ENCODE measurements at regions not wholly inside any gene's neighbourhood (a gene's known extent, or its start where the extent isn't known, plus 50 kb on each side); places are given as distances from the start of the nearest gene placed in this dataset.

GRCh38 chr2:109695290-109695689, 81.1 kb downstream of the SOWAHC start:
- Mint-ChIP-seq H3K9me3 (peaks cover 5% of the 10 kb centered on the region), H3K4me3 (no peak overlapping the region), H3K27me3 (peaks cover 41% of the 10 kb centered on the region), H3K27ac (ENCODE audit: low read depth) (no peak overlapping the region), H3K4me1 (no peaks in the 10 kb centered on the region), H3K36me3 (ENCODE audit: insufficient read depth) (no peaks in the 10 kb centered on the region)
- DNase-seq (ENCODE audit: low spot score in 2 of 2) (no peak), ATAC-seq (replicated peaks; ENCODE audit: extremely low read depth, poor library complexity, severe bottlenecking) (no peak)

DNA sequence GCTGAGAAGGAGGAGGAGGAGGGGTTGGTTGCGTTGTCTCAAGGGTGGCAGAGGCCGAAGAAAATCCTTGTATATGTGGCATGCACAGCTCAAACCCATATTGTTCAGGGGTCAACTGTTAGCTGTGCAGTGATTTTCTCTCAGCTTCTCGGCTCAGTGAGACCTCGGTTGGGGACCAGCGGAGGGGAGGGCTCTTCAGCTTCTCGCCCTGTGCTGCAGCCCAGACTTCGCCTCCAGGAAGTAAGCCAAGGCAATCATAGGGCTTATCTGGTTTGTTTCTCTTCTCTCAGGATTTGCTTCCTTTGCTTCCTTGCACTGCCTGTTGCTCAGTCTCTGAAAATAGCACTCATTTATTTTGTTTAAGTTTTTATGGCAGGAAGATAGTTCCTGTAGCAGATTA, 85.5 kb downstream of the SOWAHC start:
- H3K4me3 Mint-ChIP-seq = no peak overlapping the region
- no peak overlapping the region for H3K27ac Mint-ChIP-seq (ENCODE audit: low read depth)
- H3K4me1 Mint-ChIP-seq = no peaks in the 10 kb centered on the region
- no peaks in the 10 kb centered on the region for H3K9me3 Mint-ChIP-seq
- ATAC-seq (replicated peaks; ENCODE audit: extremely low read depth, poor library complexity, severe bottlenecking) (no peak), DNase-seq (ENCODE audit: low spot score in 2 of 2) (no peak)
- H3K36me3 Mint-ChIP-seq (ENCODE audit: insufficient read depth) = no peaks in the 10 kb centered on the region
- H3K27me3 Mint-ChIP-seq = peaks cover 58% of the 10 kb centered on the region

DNA sequence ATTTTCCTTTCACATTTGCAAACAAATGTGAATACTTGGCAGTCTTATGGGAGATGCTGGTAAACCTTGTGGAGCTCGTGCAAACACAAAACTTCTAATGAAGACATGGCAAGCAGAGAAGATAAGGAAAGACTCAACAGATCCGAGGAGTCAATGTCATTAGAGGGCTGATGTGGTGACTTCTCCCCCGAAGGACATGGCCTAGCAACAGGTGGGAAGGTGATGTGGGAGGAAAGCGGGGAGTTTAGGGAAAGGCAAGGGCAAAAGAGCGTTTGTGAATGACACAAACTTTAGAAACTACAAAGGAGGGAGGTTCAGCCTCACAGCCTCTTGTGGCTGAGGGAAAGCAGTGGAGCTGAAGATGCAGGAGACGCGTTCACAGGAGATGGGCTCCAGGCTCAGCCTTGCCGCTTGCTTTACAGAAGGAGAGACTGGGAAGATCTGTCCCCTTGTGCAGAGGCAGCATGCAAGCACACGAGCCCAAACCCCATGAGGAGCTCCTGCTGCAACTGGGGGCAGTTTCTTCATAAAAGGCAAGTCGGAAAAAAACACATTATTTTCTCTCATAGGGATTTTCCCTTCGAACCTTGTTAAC, 86.6 kb downstream of the SOWAHC start:
- ATAC-seq (replicated peaks; ENCODE audit: extremely low read depth, poor library complexity, severe bottlenecking) = no peak
- H3K4me3 Mint-ChIP-seq = no peak overlapping the region
- H3K27ac Mint-ChIP-seq (ENCODE audit: low read depth) = no peak overlapping the region
- no peaks in the 10 kb centered on the region for H3K36me3 Mint-ChIP-seq (ENCODE audit: insufficient read depth)
- H3K27me3 Mint-ChIP-seq = peaks cover 51% of the 10 kb centered on the region
- H3K9me3 Mint-ChIP-seq = no peaks in the 10 kb centered on the region
- H3K4me1 Mint-ChIP-seq = no peaks in the 10 kb centered on the region
- no peak for DNase-seq (ENCODE audit: low spot score in 2 of 2)

- H3K27ac Mint-ChIP-seq (ENCODE audit: low read depth) = no peak overlapping the region
- DNase-seq (ENCODE audit: low spot score in 2 of 2) = no peak
- no peaks in the 10 kb centered on the region for H3K36me3 Mint-ChIP-seq (ENCODE audit: insufficient read depth)
- no peak overlapping the region for H3K4me3 Mint-ChIP-seq
- no peaks in the 10 kb centered on the region for H3K9me3 Mint-ChIP-seq
- H3K4me1 Mint-ChIP-seq = no peaks in the 10 kb centered on the region
- H3K27me3 Mint-ChIP-seq = peaks cover 52% of the 10 kb centered on the region
- no peak for ATAC-seq (replicated peaks; ENCODE audit: extremely low read depth, poor library complexity, severe bottlenecking)
Measured at GRCh38 chr2:109701362-109701761, 87.2 kb downstream of the SOWAHC start.

DNA sequence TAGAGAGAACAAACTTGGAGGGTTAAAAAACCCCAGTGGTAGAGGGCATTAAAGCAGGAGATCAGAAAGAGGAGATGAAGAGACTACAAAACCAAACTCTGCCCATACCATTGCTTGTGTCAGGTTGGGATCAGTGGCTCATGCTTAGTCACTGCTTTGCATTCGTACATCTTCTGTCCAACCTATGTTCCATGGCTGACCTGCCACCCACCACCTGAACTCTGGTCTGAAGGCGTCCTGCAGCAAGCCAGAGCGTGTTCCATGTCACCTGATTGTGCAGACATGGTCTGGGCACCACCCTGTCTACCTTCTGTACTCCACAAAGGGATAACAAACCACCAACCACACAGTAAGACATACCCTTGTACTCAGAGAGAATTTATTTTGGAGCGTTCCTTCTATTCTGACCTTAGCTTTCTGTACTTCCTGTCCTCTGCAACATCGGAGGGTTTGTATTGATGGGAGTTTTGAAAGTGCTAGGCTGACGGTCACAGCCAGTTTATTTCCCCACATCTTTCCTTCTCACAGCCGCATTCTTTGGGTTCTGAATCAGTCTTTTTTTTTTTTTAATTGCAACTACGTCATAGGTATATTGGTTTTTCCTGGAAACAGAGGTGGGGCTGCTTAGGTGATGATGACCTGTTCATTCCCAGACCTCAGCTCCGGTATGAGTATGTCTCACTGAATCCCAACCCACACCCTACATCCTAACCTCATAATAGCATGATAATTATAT, 88.3 kb downstream of the SOWAHC start:
- no peak overlapping the region for H3K4me3 Mint-ChIP-seq
- no peaks in the 10 kb centered on the region for H3K9me3 Mint-ChIP-seq
- no peak overlapping the region for H3K27ac Mint-ChIP-seq (ENCODE audit: low read depth)
- no peak for ATAC-seq (replicated peaks; ENCODE audit: extremely low read depth, poor library complexity, severe bottlenecking)
- no peak for DNase-seq (ENCODE audit: low spot score in 2 of 2)
- no peaks in the 10 kb centered on the region for H3K36me3 Mint-ChIP-seq (ENCODE audit: insufficient read depth)
- H3K27me3 Mint-ChIP-seq = peaks cover 60% of the 10 kb centered on the region
- no peaks in the 10 kb centered on the region for H3K4me1 Mint-ChIP-seq

DNA sequence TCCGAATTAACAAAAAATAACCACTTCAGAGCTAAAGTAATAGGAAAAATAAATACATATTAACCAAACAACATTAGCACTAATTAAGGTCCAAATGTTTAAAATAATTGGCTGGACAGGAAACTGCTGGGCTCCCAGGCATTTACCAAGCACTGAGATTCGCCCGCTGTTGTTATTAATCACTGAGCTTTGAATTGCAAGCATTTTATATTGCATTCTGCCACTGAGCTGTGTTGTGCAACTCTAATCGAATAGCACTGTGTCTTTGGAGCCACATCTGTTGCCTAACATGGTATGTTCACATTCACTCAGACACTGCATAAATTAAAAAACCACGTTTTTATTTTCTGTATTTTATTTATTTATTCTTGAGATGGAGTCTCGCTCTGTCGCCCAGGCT, 88.9 kb downstream of the SOWAHC start:
- Mint-ChIP-seq H3K27me3 (peaks cover 65% of the 10 kb centered on the region), H3K27ac (ENCODE audit: low read depth) (no peak overlapping the region), H3K4me3 (no peak overlapping the region), H3K4me1 (no peaks in the 10 kb centered on the region), H3K36me3 (ENCODE audit: insufficient read depth) (no peaks in the 10 kb centered on the region), H3K9me3 (no peaks in the 10 kb centered on the region)
- DNase-seq (ENCODE audit: low spot score in 2 of 2) (no peak), ATAC-seq (replicated peaks; ENCODE audit: extremely low read depth, poor library complexity, severe bottlenecking) (no peak)

DNA sequence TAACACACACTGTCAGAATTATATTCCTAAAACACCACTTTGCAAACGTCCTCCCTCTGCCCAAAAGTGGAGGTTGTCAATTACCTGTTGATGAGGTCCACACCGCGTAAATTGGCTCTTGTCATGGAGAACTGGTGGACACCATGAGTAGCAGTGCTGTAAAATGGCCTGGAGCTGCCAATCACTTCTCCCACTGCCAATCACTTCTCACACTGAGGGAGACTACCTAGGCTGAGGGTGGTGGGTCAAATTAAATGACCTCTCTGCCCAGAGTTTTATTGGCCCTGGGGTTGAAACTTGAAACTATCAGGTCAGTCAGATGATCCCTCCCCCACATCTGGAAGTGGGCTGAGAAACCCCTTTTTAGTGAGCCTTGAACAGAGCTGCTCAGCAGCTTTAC, 89.6 kb downstream of the SOWAHC start:
- DNase-seq (ENCODE audit: low spot score in 2 of 2) (no peak), ATAC-seq (replicated peaks; ENCODE audit: extremely low read depth, poor library complexity, severe bottlenecking) (no peak)
- no peaks in the 10 kb centered on the region for H3K36me3 Mint-ChIP-seq (ENCODE audit: insufficient read depth)
- H3K27ac Mint-ChIP-seq (ENCODE audit: low read depth) = no peak overlapping the region
- peaks cover 62% of the 10 kb centered on the region for H3K27me3 Mint-ChIP-seq
- H3K4me1 Mint-ChIP-seq = no peaks in the 10 kb centered on the region
- no peaks in the 10 kb centered on the region for H3K9me3 Mint-ChIP-seq
- no peak overlapping the region for H3K4me3 Mint-ChIP-seq

DNA sequence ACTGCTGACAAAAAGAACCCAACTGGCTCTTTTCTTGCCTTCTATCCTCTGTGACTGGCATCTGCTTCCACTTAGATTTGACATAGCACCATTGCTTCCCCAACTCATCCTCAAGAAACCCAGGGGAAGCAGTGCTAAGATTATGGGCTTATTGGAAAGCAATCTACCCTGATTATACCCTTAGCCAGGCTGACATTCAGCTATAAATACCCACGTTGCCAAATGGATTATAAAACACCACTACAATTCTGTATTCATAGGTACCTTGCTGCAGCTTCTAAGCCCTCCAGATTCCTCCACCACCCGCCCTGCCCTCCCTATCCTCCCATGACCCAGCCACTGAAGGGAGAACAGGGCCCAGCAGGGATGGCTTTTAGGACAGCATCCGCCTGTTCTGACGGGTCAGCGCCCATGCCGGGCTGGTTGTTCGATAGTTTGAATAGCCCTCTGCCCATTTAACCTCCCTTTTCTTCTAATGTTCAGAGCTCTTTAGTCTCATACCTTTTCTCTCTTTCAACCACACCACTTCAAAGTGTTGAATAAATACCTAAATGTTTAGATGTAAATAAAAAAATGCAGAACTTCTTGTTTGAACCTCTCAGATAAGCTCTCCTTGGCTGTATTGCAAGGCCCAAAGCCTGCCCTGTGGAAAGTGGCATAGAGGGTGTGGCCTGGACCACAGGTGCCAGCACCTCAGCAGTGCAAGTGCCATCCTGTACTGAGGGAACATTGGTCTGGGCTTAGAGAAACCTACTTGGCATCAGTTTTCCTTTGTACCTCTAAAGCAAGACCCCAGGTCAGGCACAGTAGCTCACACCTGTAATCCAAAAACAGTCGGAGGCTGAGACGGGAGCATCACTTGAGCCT, 86.6 kb upstream of the RGPD5 start:
- no peak for DNase-seq (ENCODE audit: low spot score in 2 of 2)
- Mint-ChIP-seq H3K9me3 (no peaks in the 10 kb centered on the region), H3K4me3 (no peak overlapping the region), H3K27ac (ENCODE audit: low read depth) (no peak overlapping the region), H3K27me3 (peaks cover 40% of the 10 kb centered on the region), H3K36me3 (ENCODE audit: insufficient read depth) (no peaks in the 10 kb centered on the region), H3K4me1 (no peaks in the 10 kb centered on the region)
- no peak for ATAC-seq (replicated peaks; ENCODE audit: extremely low read depth, poor library complexity, severe bottlenecking)

DNA sequence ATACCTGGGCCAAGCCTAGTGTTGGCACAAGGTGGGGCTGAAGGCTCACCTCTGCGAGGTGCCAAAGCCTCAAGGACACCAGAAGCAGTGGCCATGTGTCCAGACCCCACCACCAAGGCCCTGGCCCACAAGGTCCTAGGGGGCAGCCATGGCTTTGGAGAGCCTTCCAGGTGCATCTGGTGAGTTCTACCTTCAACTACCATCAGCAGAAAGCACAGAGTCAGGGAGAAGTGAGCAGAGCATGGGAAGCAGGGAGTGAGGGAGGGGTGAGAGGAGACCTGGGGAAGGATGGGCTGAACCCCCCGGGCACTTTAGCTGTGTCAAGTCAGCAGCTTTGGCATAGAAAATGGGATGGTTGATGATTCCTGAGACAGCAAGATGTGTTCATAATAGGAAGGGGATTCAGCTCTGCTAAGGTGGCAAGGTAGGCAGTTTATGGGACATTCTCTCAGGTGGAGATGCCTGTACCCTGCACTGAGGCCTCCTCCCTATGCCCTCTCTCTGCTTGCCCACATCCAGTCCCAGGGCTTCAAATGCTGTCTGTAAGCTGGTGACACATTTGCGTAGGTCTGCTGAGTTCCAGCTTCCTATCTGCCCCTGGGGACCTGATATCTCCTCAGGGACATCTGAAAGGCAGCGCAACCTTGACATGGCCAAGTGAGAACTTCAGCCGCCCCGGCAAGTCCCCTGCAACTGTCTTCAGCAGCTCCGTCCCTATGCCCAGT, 83.4 kb upstream of the RGPD5 start:
- Mint-ChIP-seq H3K36me3 (ENCODE audit: insufficient read depth) (no peaks in the 10 kb centered on the region), H3K27ac (ENCODE audit: low read depth) (no peak overlapping the region), H3K9me3 (no peaks in the 10 kb centered on the region), H3K4me1 (no peaks in the 10 kb centered on the region), H3K27me3 (peaks cover 38% of the 10 kb centered on the region), H3K4me3 (no peak overlapping the region)
- no peak for DNase-seq (ENCODE audit: low spot score in 2 of 2)
- ATAC-seq (replicated peaks; ENCODE audit: extremely low read depth, poor library complexity, severe bottlenecking) = no peak

DNA sequence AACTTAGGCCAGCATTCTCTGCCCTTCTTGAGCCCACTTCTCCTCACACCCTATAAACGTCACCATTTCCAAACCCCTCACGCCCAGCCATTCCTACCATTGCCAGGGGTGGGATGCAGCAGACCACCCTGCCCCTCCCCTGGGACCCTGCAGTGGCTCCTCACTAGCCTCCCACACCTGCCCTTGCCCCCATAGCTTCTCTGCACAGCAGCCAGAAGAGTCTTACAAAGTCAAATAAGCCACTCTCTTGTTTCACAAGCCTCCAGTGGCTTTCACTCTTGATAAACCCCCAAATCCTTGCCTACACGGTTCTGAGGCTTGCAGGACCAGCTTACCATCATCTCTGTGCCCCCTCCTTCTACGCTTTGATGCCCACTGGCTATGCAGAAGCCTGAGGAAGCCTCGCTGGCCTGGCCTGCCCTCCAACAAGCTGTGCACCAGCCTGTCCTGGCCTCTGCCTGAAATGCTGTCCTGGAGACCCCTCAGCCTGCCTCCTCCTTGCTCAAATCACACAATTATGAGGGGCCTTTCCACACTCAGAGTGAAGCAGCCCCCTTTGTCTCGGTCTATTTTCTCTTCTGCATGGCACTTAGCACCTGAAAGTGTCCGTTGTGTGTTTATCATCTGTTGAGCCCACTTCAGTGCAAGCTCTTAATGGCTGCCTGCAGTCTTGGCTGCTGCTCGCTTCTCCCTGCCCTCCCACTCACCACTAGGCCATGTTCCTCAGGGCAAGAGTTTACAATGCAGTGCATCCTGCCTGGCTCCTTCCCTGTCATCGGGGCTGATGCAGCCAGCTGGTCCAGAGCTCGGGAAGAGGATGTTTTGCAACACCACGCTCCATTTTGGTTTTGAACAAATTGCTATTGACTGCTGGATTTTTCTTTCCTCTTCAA, 82.6 kb upstream of the RGPD5 start:
- H3K4me3 Mint-ChIP-seq = no peak overlapping the region
- H3K9me3 Mint-ChIP-seq = no peaks in the 10 kb centered on the region
- no peak for DNase-seq (ENCODE audit: low spot score in 2 of 2)
- peaks cover 35% of the 10 kb centered on the region for H3K27me3 Mint-ChIP-seq
- no peak overlapping the region for H3K27ac Mint-ChIP-seq (ENCODE audit: low read depth)
- no peaks in the 10 kb centered on the region for H3K4me1 Mint-ChIP-seq
- no peaks in the 10 kb centered on the region for H3K36me3 Mint-ChIP-seq (ENCODE audit: insufficient read depth)
- no peak for ATAC-seq (replicated peaks; ENCODE audit: extremely low read depth, poor library complexity, severe bottlenecking)

DNA sequence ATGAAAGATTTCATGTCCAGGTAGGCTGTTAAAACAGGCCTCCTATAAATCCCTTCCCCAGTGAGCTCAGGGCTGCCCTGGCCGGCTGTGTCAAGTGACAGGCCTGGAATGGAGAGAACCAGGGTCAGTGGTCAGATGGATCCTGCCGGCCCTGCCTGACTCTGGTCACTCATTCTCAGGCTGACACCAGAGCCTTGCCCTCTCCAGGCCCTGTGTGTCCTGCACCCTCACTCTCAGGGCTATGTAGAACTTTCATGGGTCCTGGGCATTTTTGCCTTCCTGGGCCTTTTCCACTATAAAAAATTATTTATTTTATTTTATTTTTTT, 82.0 kb upstream of the RGPD5 start:
- no peak for ATAC-seq (replicated peaks; ENCODE audit: extremely low read depth, poor library complexity, severe bottlenecking)
- H3K4me1 Mint-ChIP-seq = no peaks in the 10 kb centered on the region
- H3K27me3 Mint-ChIP-seq = peaks cover 32% of the 10 kb centered on the region

DNA sequence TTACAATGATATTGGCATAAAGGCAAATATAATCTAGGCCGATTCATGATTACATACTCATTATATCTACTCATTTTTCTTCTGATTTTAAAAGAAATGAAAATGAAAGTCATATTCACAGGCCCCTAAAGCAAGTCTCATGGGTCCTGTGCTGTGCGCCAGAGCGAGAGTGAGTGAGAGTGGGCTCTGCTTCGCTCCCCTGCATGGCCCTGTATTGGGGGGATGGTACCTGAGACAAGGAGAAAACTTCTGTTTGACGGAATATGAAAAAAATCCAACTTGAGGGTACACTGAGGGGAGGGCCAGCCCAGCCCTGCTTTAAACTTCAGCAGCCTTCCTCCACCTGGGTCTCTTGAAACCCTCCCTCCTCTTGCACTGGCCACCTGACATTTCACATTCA, 81.4 kb upstream of the RGPD5 start:
- Mint-ChIP-seq H3K4me3 (no peak overlapping the region), H3K36me3 (ENCODE audit: insufficient read depth) (no peaks in the 10 kb centered on the region), H3K27ac (ENCODE audit: low read depth) (no peak overlapping the region), H3K27me3 (peaks cover 25% of the 10 kb centered on the region), H3K9me3 (no peaks in the 10 kb centered on the region), H3K4me1 (no peaks in the 10 kb centered on the region)
- DNase-seq (ENCODE audit: low spot score in 2 of 2) (no peak), ATAC-seq (replicated peaks; ENCODE audit: extremely low read depth, poor library complexity, severe bottlenecking) (no peak)

More for the DNA sequence above, 82.0 kb upstream of the RGPD5 start:
- DNase-seq (ENCODE audit: low spot score in 2 of 2) = no peak
- no peaks in the 10 kb centered on the region for H3K9me3 Mint-ChIP-seq
- H3K36me3 Mint-ChIP-seq (ENCODE audit: insufficient read depth) = no peaks in the 10 kb centered on the region
- H3K4me3 Mint-ChIP-seq = no peak overlapping the region
- H3K27ac Mint-ChIP-seq (ENCODE audit: low read depth) = no peak overlapping the region

Measured in central memory CD8-positive, alpha-beta T cell (primary cell).